ENCODE measurements at regions not wholly inside any gene's neighbourhood (a gene's known extent, or its start where the extent isn't known, plus 50 kb on each side); places are given as distances from the start of the nearest gene placed in this dataset.
"Not testable (repeated sequence)": the region's sequence is repeated elsewhere in the genome, so short reads cannot be mapped to it uniquely, and the experiment has no call there.

DNA sequence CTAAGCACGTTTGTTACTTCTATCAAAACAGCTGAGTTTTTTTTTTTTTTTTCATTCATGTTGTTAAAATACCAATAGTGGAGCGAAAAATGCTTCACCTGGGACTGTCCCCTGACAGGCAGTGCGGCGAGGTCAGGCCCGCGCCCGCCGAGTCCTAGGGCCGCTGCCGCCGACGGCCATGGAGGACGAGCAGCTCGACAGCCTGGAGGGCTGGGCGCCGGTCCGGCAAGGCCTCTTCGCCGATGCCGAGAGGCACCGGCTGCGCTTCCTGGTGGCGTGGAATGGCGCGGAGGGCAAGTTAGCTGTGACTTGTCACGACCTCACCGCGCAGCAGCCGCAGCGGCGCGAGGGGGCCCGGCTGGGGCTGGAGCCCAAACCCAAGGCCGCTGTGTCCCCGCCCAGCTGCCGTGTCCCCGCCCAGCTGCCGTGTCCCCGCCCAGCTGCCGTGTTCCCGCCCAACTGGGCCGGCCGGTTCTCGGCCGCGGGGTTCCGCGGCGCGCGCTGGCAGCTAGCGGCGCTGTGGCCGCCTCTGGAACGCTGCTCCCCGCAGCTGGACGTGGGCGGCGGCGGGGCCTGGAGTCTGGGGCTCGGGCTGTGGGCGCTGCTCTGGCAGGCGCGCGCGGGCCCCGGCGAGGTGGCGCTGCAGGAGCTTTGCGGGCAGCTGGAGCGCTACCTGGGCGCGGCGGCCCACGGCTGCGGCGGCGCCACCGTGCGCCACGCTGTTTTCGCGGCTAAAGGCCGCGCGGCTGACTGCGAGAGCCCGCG, 56.7 kb upstream of the GOLGA8R start:
- DNase-seq (ENCODE audit: low read depth in 2 of 3, low spot score in 2 of 3) = peak in 2 of 3 experiments; percentile 12 to 26

- DNase-seq (ENCODE audit: low read depth in 2 of 3, low spot score in 2 of 3) = not testable (repeated sequence)
These were observed 57.3 kb upstream of the GOLGA8R start for GRCh38 chr15:30471366-30471749.

GRCh38 chr15:30471817-30472551, 57.9 kb upstream of the GOLGA8R start:
- DNase-seq (ENCODE audit: low read depth in 2 of 3, low spot score in 2 of 3) = not testable (repeated sequence)

GRCh38 chr15:30484887-30485286, 67.0 kb upstream of the GOLGA8Q start:
- DNase-seq (ENCODE audit: low read depth in 2 of 3, low spot score in 2 of 3) = not testable (repeated sequence)

GRCh38 chr15:30489237-30489636, 62.6 kb upstream of the GOLGA8Q start:
- DNase-seq (ENCODE audit: low read depth in 2 of 3, low spot score in 2 of 3) = not testable (repeated sequence)

DNA sequence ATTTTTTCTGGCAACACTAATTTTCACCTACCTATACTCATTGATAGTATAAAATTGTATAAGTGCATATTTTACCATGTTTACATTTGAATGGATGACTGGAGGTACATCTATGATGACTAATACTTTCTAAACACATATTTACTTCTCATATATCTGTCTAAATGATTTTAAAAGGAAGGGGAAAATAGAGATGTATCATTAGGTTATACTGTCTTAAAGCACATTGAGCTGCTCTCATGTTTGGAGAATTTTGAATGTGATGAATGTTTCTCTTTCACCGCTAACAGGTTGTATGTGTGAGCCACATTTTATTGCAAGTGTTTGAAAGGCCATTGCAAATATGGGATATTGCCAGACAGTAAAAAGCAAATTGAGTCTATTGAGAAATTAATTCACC, 61.5 kb upstream of the GOLGA8Q start:
- not testable (repeated sequence) for DNase-seq (ENCODE audit: low read depth in 2 of 3, low spot score in 2 of 3)

DNA sequence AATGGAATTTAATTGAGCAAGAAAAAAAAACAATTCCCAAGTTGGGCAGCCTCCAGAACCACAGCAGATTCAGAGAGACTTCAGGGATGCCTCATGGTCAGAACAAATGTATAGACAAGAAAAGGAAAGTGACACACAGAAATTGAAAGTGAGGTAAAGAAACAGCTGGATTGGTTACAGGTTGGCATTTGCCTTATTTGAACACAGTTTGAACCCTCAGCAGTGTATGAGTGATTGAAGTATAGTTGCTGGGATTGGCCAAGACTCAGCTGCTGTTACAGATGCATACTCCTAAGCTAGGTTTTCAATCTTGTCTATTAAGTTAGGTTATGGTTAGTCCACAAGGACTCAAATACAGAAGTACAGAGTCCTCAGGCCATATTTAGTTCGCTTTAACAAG, 57.9 kb upstream of the GOLGA8Q start:
- not testable (repeated sequence) for DNase-seq (ENCODE audit: low read depth in 2 of 3, low spot score in 2 of 3)

DNA sequence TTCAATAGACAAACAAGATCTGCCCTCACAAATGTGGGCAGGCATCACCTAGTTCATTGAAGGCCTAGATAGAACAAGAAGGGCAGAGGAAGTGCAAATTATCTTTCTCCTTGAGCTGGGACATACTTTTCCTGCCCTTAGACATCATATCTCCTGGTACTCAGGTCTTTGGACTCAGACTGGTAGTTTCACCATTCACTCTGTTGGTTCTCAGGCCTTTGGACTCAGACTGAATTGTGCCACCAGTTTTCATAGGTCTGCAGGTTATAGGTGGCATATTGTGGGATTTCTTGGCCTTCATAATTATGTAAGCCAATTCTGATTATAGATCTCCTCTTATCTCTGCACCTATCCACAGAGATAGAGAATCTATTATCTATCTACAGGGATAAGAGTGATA, 54.6 kb upstream of the GOLGA8Q start:
- DNase-seq (ENCODE audit: low read depth in 2 of 3, low spot score in 2 of 3) = not testable (repeated sequence)

DNA sequence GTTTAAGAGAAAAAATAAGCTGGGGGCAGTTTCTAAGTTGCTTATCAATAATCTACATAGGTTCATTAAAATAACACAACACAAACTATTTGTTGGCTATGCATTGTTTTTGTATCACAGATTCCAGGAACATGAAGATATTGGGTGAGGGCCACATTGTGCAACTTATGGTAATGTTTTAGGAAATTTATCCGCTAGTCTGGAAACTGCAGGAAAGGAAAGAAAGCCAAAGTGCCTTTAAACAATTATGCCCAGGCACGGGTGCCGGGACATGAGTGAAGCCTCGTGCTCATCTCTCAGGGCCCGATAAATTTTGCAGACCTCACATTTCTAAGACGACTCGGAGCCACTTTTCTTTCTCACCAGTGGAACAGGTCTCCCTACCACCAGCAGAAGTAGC, 52.6 kb upstream of the GOLGA8Q start:
- not testable (repeated sequence) for DNase-seq (ENCODE audit: low read depth in 2 of 3, low spot score in 2 of 3)

DNA sequence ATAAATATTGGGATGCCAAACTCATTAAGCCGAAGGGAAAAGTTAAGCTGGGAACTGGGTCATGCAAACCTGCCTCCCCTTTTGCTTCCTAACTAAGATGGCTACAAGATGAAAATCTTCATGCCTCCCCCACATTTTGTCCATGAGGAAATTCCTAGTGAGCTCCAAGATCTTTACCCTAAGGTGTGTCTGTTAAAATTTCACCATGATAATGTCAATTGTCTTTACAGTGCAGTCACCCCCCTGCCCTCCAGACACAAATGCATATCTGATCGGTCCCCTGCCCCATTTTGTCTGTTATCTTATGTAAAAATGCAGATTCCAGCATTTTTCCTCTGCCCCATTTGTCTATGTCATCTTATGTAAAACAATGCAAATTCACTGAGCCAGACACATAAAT, 51.3 kb upstream of the GOLGA8Q start:
- not testable (repeated sequence) for DNase-seq (ENCODE audit: low read depth in 2 of 3, low spot score in 2 of 3)
